Activated naive CD4-positive, alpha-beta T cell treated with anti-CD3 and anti-CD28 coated beads, Interleukin-2, amount 10 ng/mL, durations not matched to agents 7 days and 5 days (primary cell): ENCODE measurements at regions not wholly inside any gene's neighbourhood (a gene's known extent, or its start where the extent isn't known, plus 50 kb on each side); places are given as distances from the start of the nearest gene placed in this dataset.

ENCODE experiments used
- CTCF ChIA-PET: fragments of 350-600 bp; sonication (Branson Sonifier 250); formaldehyde crosslinking; loops from one replicate; lab custom pipeline; 2021; ENCODE audit warnings: antibody characterized with exemption; lab: Charles Lee
- DNase-seq: peaks from one replicate; pipeline ENCODE4 v3.0.0-alpha.2; 2020
- H3K27ac Mint-ChIP-seq: one replicate; pipeline ENCODE4 v1.8.0; 2021; ENCODE audit warnings: mild to moderate bottlenecking, moderate library complexity, mixed read lengths
- H3K27me3 Mint-ChIP-seq: one replicate; pipeline ENCODE4 v1.8.0; 2021; ENCODE audit warnings: mild to moderate bottlenecking, mixed read lengths
- H3K36me3 Mint-ChIP-seq: one replicate; pipeline ENCODE4 v1.8.0; 2021; ENCODE audit warnings: mixed read lengths
- H3K4me1 Mint-ChIP-seq: one replicate; pipeline ENCODE4 v1.8.0; 2021; ENCODE audit warnings: mixed read lengths
- H3K4me3 Mint-ChIP-seq: one replicate; pipeline ENCODE4 v1.8.0; 2021; ENCODE audit warnings: mild to moderate bottlenecking, moderate library complexity, mixed read lengths
- H3K9me3 Mint-ChIP-seq: one replicate; pipeline ENCODE4 v1.8.0; 2021; ENCODE audit warnings: mixed read lengths

DNA sequence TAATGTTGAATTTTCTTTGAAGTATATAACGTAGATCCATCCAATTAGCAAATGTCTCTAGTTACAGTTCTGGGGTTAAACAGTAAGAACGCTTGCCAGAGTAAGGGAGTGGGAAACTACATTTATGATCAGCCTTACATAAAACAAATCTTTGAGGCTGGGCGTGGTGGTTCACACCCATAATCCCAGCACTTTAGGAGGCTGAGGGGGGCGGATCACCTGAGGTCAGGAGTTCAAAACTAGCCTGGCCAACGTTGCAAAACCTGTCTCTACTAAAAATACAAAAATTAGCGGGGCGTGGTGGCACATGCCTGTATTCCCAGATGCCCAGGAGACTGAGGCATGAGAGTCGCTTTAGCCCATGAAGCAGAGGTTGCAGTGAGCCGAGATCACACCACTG, 50.1 kb upstream of the GATM start:
- peaks cover 5% of the 10 kb centered on the region for H3K4me1 Mint-ChIP-seq
- peaks cover 32% of the 10 kb centered on the region for H3K27me3 Mint-ChIP-seq
- no peak overlapping the region for H3K27ac Mint-ChIP-seq
- H3K9me3 Mint-ChIP-seq: no peaks in the 10 kb centered on the region
- peaks cover 1% of the 10 kb centered on the region for H3K36me3 Mint-ChIP-seq
- CTCF ChIA-PET: interaction anchor here (0.7 to 3.4 kb wide), 9 partner anchors 10 to 265 kb away, joined by 3 to 138 read pairs (median 5); no protein-coding TSS in a partner anchor
- H3K4me3 Mint-ChIP-seq: no peak overlapping the region
- DNase-seq: no peak
